CD4-positive, alpha-beta T cell (primary cell): ENCODE measurements at regions not wholly inside any gene's neighbourhood (a gene's known extent, or its start where the extent isn't known, plus 50 kb on each side); places are given as distances from the start of the nearest gene placed in this dataset.

Experiments used
- ATAC-seq: fragments of 200-7000 bp; cut with Tn5 transposase; one replicate; pipeline ENCODE4 v1.10.0; 2022; ENCODE audit warnings: mild to moderate bottlenecking; ENCODE audit not compliant: poor library complexity
- CTCF ChIA-PET: fragments of 350-600 bp; sonication (Branson Sonifier 250); formaldehyde crosslinking; loops from one replicate; lab custom pipeline; 2021; ENCODE audit warnings: antibody characterized with exemption, inconsistent platforms; lab: Charles Lee
- POLR2A ChIA-PET: fragments of 350-600 bp; sonication (Branson Sonifier 250); formaldehyde crosslinking; loops from one replicate; lab custom pipeline; 2021; ENCODE audit warnings: antibody characterized with exemption, inconsistent platforms; lab: Charles Lee
- DNase-seq, 14 experiments: peaks; one replicate each; pipeline ENCODE4 v3.0.0-alpha.2; 2013 to 2020; ENCODE audit warnings: mixed read lengths in 2 of 14
- H3K27ac ChIP-seq, 2 donors: one replicate each; pipeline versions ENCODE4 v1.5.1 to v1.7.0; 2013; ENCODE audit warnings: low read length in 2 of 2, low read depth in 1 of 2, mild to moderate bottlenecking in 1 of 2
- H3K27me3 ChIP-seq, 2 experiments: 1 replicate in 1 of 2; 2 replicates in 1 of 2; pipeline versions ENCODE4 v1.6.1 to v1.7.0; 2013; ENCODE audit warnings: low read length in 2 of 2, control low read depth in 1 of 2, mild to moderate bottlenecking in 1 of 2, moderate library complexity in 1 of 2; ENCODE audit not compliant: insufficient read depth in 2 of 2, control insufficient read depth in 1 of 2
- H3K36me3 ChIP-seq: one replicate; pipeline ENCODE4 v1.6.1; 2013; ENCODE audit warnings: low read length, control low read depth; ENCODE audit not compliant: insufficient read depth
- H3K4me1 ChIP-seq: one replicate; pipeline ENCODE4 v1.6.1; 2013; ENCODE audit warnings: low read length, control low read depth; ENCODE audit not compliant: insufficient read depth
- H3K4me3 ChIP-seq: one replicate; pipeline ENCODE4 v1.5.1; 2013; ENCODE audit warnings: mild to moderate bottlenecking, low read length, moderate library complexity
- H3K9me3 ChIP-seq, 2 experiments: 1 replicate in 1 of 2; 2 replicates in 1 of 2; pipeline versions ENCODE4 v1.6.1 to v1.7.0; 2013; ENCODE audit warnings: low read length in 2 of 2, mild to moderate bottlenecking in 2 of 2, control low read depth in 1 of 2, moderate library complexity in 1 of 2; ENCODE audit not compliant: control insufficient read depth in 1 of 2, insufficient read depth in 1 of 2
- H3K27ac Mint-ChIP-seq: one replicate; pipeline ENCODE4 v1.8.0; 2020; ENCODE audit warnings: mixed read lengths
- H3K27me3 Mint-ChIP-seq: one replicate; pipeline ENCODE4 v1.8.0; 2021; ENCODE audit warnings: mixed read lengths
- H3K36me3 Mint-ChIP-seq: one replicate; pipeline ENCODE4 v1.8.0; 2021; ENCODE audit warnings: low read depth, mixed read lengths
- H3K4me1 Mint-ChIP-seq: one replicate; pipeline ENCODE4 v1.8.0; 2021; ENCODE audit warnings: low read depth, mixed read lengths
- H3K4me3 Mint-ChIP-seq: one replicate; pipeline ENCODE4 v1.8.0; 2020; ENCODE audit warnings: mild to moderate bottlenecking, mixed read lengths
- H3K9me3 Mint-ChIP-seq: one replicate; pipeline ENCODE4 v1.8.0; 2020; ENCODE audit warnings: mixed read lengths
- intact Hi-C, 2 experiments: fragments of 100-400 bp; cut with DNase I in 1 of 2; cut with micrococcal nuclease in 1 of 2; formaldehyde crosslinking; loops; one replicate each; pipeline versions ENCODE4 v1.15.1 to v1.9.0; 2023 to 2025; cut with DNase I, micrococcal nuclease
- TF ChIP-seq, protein P1 (sequence below): fragments of 200-600 bp; IDR thresholded peaks from one replicate; pipeline ENCODE4 v1.8.0; 2022; ENCODE audit warnings: antibody characterized with exemption, mild to moderate bottlenecking

DNA sequence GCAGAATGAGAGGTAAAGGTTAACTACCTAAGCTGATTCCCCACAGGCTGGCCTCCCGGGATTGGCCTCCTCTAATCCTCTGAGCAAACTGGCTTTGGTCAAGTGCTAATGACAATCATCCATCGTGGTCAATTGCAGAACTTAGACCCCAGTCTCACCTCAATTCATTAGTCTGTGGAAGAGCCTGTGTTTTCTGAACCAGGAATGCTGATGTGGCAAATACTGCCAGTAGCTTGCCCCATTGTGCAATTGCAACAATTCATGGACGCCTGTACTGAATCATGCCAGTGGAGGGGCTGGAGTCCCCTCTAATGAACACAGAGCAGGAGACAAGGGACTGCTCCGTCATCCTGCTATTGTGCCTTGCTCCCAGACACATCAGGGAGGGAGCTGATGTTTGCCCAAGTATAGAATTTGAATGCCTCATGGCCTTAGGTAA, 1256.5 kb downstream of the EFNB2 start:
- no peak overlapping the region for H3K27ac Mint-ChIP-seq
- intact Hi-C loops: no loop called here
- TF ChIP-seq, protein P1, sequence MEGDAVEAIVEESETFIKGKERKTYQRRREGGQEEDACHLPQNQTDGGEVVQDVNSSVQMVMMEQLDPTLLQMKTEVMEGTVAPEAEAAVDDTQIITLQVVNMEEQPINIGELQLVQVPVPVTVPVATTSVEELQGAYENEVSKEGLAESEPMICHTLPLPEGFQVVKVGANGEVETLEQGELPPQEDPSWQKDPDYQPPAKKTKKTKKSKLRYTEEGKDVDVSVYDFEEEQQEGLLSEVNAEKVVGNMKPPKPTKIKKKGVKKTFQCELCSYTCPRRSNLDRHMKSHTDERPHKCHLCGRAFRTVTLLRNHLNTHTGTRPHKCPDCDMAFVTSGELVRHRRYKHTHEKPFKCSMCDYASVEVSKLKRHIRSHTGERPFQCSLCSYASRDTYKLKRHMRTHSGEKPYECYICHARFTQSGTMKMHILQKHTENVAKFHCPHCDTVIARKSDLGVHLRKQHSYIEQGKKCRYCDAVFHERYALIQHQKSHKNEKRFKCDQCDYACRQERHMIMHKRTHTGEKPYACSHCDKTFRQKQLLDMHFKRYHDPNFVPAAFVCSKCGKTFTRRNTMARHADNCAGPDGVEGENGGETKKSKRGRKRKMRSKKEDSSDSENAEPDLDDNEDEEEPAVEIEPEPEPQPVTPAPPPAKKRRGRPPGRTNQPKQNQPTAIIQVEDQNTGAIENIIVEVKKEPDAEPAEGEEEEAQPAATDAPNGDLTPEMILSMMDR: no peak
- no peaks in the 10 kb centered on the region for H3K9me3 Mint-ChIP-seq
- no peaks in the 10 kb centered on the region for H3K4me1 ChIP-seq
- H3K27me3 ChIP-seq: no peaks in the 10 kb centered on the region
- H3K4me3 ChIP-seq: no peak overlapping the region
- H3K27me3 Mint-ChIP-seq: no peaks in the 10 kb centered on the region
- ATAC-seq: no peak
- H3K27ac ChIP-seq: no peak overlapping the region
- no peak overlapping the region for H3K4me3 Mint-ChIP-seq
- no peaks in the 10 kb centered on the region for H3K36me3 Mint-ChIP-seq
- ChIA-PET POLR2A (no interaction called here), CTCF (no interaction called here)
- H3K4me1 Mint-ChIP-seq: no peaks in the 10 kb centered on the region
- H3K36me3 ChIP-seq: no peaks in the 10 kb centered on the region
- H3K9me3 ChIP-seq: no peaks in the 10 kb centered on the region
- no peak for DNase-seq

DNA sequence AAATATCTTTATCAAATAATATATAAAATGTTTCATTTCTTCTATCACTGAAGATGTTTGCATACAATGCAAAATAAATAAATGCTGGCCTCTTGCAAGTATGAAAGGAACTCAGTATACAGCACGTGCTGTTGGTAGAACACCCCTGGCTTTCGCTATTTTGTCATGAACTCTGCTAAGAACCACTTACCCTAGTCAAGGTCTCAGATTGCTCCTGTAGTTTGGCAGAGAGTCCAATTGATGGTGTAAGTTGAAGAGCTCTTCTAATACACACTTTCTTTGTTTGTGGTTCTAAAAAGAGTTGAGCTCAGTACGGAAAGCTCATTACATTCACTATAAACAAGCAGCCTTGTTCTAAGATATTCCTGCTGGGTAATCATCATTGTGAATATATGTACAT, 1258.9 kb downstream of the EFNB2 start:
- Mint-ChIP-seq H3K36me3 (no peaks in the 10 kb centered on the region), H3K27me3 (peaks cover 5% of the 10 kb centered on the region), H3K27ac (no peak overlapping the region), H3K4me1 (peaks cover 5% of the 10 kb centered on the region), H3K9me3 (no peaks in the 10 kb centered on the region), H3K4me3 (no peak overlapping the region)
- H3K36me3 ChIP-seq: no peaks in the 10 kb centered on the region
- POLR2A ChIA-PET: no interaction called here
- H3K4me3 ChIP-seq: no peak overlapping the region
- CTCF ChIA-PET: no interaction called here
- DNase-seq (no peak), ATAC-seq (no peak)
- TF ChIP-seq, protein P1: no peak
- no peaks in the 10 kb centered on the region for H3K4me1 ChIP-seq
- intact Hi-C loops: no loop called here
- no peak overlapping the region for H3K27ac ChIP-seq
- no peaks in the 10 kb centered on the region for H3K27me3 ChIP-seq
- peaks cover 0 to 6% of the 10 kb centered on the region in 2 experiments for H3K9me3 ChIP-seq

DNA sequence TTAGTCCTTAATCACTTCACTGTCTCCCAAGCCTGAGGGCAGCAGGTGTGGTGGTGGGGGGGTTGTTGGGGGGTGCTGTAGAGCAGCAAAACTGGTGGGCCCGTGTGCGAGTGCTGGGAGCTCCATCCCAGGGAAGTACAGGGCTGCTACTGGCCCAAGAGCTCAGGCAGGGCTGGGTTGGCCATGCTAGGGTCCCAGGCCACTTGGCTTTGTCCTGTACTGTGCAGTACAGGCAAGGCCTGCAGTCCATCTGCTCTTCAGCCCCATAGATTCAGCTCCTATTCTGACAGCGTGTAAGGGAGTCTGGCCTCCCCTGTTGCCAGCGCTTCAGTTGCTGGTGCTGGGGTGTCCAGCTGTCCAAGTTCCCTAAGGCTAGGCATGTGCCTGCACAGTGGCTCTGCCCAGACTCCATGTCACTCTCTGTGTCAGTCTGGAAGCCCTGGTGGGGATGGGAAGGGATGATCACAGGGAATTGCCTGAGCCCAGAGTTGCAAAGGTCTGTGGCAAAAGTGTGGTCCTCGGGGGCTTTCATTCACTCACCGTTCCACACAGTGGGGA, 1261.7 kb downstream of the EFNB2 start:
- no peak overlapping the region for H3K27ac Mint-ChIP-seq
- H3K4me1 ChIP-seq: no peaks in the 10 kb centered on the region
- peaks cover 5% of the 10 kb centered on the region for H3K4me1 Mint-ChIP-seq
- no peaks in the 10 kb centered on the region for H3K9me3 Mint-ChIP-seq
- ATAC-seq (no peak), DNase-seq (no peak)
- H3K27me3 ChIP-seq: no peaks in the 10 kb centered on the region
- H3K9me3 ChIP-seq: peaks cover 0 to 6% of the 10 kb centered on the region in 2 experiments
- H3K36me3 Mint-ChIP-seq: no peaks in the 10 kb centered on the region
- no peaks in the 10 kb centered on the region for H3K36me3 ChIP-seq
- ChIA-PET CTCF (no interaction called here), POLR2A (no interaction called here)
- intact Hi-C loops: no loop called here
- H3K4me3 ChIP-seq: no peak overlapping the region
- no peak overlapping the region for H3K27ac ChIP-seq
- peaks cover 5% of the 10 kb centered on the region for H3K27me3 Mint-ChIP-seq
- TF ChIP-seq, protein P1: no peak
- H3K4me3 Mint-ChIP-seq: no peak overlapping the region
